ENCODE measurements at regions not wholly inside any gene's neighbourhood (a gene's known extent, or its start where the extent isn't known, plus 50 kb on each side); places are given as distances from the start of the nearest gene placed in this dataset.

DNA sequence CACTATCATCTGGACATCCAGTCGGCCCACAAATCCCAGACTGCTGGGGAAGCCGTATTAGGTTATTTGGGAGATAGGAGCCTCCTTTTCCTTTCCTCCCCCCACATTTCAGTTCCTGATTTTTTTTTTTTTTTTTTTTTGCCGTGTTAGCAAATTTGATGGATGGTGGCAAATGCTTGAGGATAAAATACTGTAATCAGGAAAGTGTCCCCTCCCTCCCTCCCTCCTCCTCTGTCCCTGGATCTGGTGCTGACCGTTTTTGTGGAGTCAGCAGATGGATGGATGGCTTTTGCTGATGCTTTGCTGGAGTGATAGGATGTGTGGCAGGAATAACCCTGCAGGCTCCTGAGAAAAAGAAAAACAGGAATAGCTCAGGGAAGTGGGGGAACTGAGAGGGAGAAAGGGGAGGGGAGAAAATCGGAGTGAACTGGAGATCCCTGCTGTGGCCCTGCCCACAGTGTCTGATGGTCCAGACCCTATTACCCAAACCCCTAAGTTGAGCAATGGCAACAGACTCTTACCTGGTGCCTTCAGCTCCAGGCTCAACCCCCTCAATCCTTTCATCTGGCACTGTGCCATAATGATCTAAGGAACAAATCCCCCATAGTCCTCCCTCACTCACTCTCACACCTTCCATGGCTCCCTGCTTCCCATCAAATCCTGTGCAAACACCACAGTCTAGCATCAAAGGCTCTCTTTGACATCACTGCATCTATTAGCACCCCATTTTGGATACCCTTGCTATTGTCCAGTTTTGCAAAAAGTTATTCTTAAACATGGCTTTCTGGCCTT is 277.3 kb upstream of the CHD6 start:
- Histone ChIP-seq H3K27ac (no peak overlapping the region), H3K9ac (ENCODE audit: low read depth in 2 of 2, low read length in 2 of 2) (no peak overlapping the region), H3K9me3 (no peaks in the 10 kb centered on the region), H3K27me3 (no peaks in the 10 kb centered on the region), H3K4me3 (no peak overlapping the region), H3K4me1 (no peaks in the 10 kb centered on the region), H3K36me3 (no peaks in the 10 kb centered on the region)
- TF ChIP-seq, protein P1, sequence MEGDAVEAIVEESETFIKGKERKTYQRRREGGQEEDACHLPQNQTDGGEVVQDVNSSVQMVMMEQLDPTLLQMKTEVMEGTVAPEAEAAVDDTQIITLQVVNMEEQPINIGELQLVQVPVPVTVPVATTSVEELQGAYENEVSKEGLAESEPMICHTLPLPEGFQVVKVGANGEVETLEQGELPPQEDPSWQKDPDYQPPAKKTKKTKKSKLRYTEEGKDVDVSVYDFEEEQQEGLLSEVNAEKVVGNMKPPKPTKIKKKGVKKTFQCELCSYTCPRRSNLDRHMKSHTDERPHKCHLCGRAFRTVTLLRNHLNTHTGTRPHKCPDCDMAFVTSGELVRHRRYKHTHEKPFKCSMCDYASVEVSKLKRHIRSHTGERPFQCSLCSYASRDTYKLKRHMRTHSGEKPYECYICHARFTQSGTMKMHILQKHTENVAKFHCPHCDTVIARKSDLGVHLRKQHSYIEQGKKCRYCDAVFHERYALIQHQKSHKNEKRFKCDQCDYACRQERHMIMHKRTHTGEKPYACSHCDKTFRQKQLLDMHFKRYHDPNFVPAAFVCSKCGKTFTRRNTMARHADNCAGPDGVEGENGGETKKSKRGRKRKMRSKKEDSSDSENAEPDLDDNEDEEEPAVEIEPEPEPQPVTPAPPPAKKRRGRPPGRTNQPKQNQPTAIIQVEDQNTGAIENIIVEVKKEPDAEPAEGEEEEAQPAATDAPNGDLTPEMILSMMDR (IDR thresholded peaks at IDR 0.05): no peak
- no peak for DNase-seq
- intact Hi-C loops (cut with DNase I): no loop called here

DNA sequence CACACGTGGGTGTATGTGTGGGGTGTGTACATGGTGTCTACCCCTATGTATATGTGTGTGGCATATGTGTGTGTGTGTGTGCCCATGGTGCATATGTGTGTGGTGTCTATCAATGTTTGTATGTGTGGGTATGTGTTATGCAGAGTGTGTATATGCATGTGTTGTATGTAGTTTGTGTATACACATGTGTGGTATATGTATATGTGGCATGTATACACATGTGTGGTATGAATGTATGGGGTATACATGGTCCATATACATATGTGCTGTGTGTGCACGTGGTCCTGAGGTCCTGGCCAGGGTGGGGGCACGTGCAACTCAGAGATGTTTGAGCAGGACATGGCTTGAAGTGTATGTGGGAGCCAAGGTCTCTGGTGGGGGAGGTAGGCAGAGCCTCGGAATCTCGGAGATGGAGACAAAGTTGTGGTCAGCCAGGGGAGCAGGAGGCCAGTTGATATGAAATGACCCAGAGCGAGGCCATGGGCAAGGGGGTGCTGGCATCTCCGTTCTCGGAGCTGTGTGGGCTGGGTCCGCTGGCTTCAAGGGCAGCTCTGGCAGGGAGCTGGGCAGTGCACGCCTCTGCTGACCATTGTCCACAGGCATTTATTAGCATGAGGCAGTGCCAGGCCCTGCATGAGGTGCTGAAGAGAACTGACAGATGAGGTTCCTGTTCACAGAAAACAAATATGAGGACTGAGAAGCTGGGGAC is 276.2 kb upstream of the CHD6 start:
- intact Hi-C loops (cut with DNase I): no loop called here
- no peak overlapping the region for H3K9ac ChIP-seq (ENCODE audit: low read depth in 2 of 2, low read length in 2 of 2)
- H3K36me3 ChIP-seq: no peaks in the 10 kb centered on the region
- H3K27me3 ChIP-seq: no peaks in the 10 kb centered on the region
- TF ChIP-seq, protein P1 (IDR thresholded peaks at IDR 0.05): no peak
- H3K9me3 ChIP-seq: no peaks in the 10 kb centered on the region
- DNase-seq: no peak
- no peaks in the 10 kb centered on the region for H3K4me1 ChIP-seq
- no peak overlapping the region for H3K27ac ChIP-seq
- H3K4me3 ChIP-seq: no peak overlapping the region

DNA sequence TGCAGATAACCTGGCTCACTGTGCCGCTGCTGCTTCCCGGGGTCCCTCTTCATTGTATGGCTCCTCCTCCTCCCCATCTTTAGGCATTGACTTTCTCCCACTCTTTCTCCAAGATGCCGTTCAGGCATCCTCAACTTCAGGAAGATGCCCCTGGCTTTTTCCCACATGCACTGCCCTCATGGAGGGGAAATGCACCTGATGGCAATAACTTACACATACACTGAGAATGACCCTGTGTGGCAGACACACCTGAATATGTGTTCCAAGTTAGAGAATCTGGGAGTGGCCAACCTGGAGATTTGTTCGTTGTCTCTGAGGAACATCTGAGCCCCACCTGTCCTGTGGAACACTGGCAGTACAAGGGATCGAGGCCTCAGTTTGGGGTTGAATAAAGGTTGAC is 273.9 kb upstream of the CHD6 start:
- Histone ChIP-seq H3K27ac (no peak overlapping the region), H3K9ac (ENCODE audit: low read depth in 2 of 2, low read length in 2 of 2) (no peak overlapping the region), H3K9me3 (no peaks in the 10 kb centered on the region), H3K4me3 (no peak overlapping the region), H3K4me1 (no peaks in the 10 kb centered on the region), H3K36me3 (no peaks in the 10 kb centered on the region), H3K27me3 (no peaks in the 10 kb centered on the region)
- intact Hi-C loops (cut with DNase I): no loop called here
- DNase-seq: no peak
- TF ChIP-seq, protein P1 (IDR thresholded peaks at IDR 0.05): no peak

DNA sequence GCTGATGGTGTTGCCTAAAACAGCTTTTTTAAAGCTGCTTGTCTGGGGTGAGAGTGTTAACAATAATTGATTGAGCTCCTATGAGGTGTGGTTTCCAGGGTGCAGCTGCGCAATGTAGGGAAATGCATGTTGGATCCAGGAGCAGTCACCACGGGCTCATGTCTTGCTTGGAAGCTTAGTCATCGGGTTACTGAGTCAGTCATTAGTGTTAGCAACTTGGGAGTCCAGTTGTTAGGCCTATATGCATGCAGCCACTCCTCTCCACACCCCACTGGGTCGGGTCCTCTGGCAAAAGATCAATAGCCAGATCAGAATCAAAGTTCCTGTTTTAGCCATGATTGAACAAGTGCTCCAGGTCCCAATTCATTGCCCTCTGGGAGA is 271.7 kb upstream of the CHD6 start:
- Histone ChIP-seq H3K9ac (ENCODE audit: low read depth in 2 of 2, low read length in 2 of 2) (no peak overlapping the region), H3K9me3 (no peaks in the 10 kb centered on the region), H3K27me3 (no peaks in the 10 kb centered on the region), H3K27ac (no peak overlapping the region), H3K4me1 (no peaks in the 10 kb centered on the region), H3K36me3 (no peaks in the 10 kb centered on the region), H3K4me3 (no peak overlapping the region)
- DNase-seq: no peak
- TF ChIP-seq, protein P1 (IDR thresholded peaks at IDR 0.05): no peak
- intact Hi-C loops (cut with DNase I): no loop called here

DNA sequence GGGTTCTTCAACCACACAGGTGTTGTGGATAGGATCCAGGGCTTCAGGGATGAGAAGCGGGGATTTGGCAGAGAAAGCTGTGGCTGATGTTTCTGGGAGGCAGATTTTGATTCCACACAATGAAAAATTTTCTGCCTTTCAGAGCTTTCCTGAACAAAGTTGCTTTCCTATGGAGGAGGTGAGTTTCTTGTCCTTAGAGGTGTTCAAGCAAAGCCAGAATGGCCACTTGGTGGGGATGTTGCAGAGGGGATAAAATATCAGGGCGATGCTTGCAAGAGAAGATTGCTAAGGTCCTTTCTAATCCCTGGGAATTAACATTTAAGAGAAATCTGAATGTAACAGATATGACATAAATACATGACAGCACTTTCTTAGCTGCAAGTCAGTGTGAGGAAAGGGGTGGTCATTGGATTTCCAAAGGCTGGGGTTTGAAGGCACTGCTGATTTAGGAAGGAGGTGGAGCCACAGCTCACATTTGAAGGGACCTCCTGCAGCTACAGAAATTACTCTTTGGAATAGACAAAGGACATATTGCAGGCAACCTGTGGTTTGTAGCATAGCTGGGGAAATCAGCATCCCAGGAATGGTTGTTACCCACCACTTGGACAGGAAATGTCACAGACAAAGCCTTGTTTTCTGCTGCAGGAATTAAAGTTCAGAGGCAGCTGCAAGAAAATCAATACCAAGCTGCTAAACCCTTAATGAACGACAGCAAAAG is 271.1 kb upstream of the CHD6 start:
- no peaks in the 10 kb centered on the region for H3K9me3 ChIP-seq
- H3K36me3 ChIP-seq: no peaks in the 10 kb centered on the region
- H3K27me3 ChIP-seq: no peaks in the 10 kb centered on the region
- TF ChIP-seq, protein P1 (IDR thresholded peaks at IDR 0.05): no peak
- H3K4me1 ChIP-seq: no peaks in the 10 kb centered on the region
- no peak overlapping the region for H3K9ac ChIP-seq (ENCODE audit: low read depth in 2 of 2, low read length in 2 of 2)
- no peak for DNase-seq
- intact Hi-C loops (cut with DNase I): no loop called here
- H3K4me3 ChIP-seq: no peak overlapping the region
- H3K27ac ChIP-seq: no peak overlapping the region

All from colonic mucosa (tissue), 4 donors.